Lung (tissue), 11 donors: ENCODE measurements at regions not wholly inside any gene's neighbourhood (a gene's known extent, or its start where the extent isn't known, plus 50 kb on each side); places are given as distances from the start of the nearest gene placed in this dataset.

ENCODE experiments used
- ATAC-seq: fragments of 200-7000 bp; cut with Tn5 transposase; one replicate; pipeline ENCODE4 v1.9.1; 2020; ENCODE audit warnings: moderate number of reproducible peaks; ENCODE audit not compliant: insufficient read depth, low FRiP score
- DNase-seq, 3 donors: peaks; one replicate each; pipeline ENCODE4 v3.0.0-alpha.2; 2013 to 2017
- H3K27ac ChIP-seq, 2 donors: one replicate each; pipeline ENCODE4 v1.5.1; 2013; ENCODE audit warnings: mild to moderate bottlenecking in 2 of 2, moderate library complexity in 2 of 2, control low read depth in 1 of 2, inconsistent platforms in 1 of 2, low read depth in 1 of 2, low read length in 1 of 2
- H3K27me3 ChIP-seq, 3 donors: one replicate each; pipeline ENCODE4 v1.5.1; 2013; ENCODE audit warnings: low read length in 2 of 3; ENCODE audit not compliant: control insufficient read depth in 3 of 3, insufficient read depth in 3 of 3
- H3K36me3 ChIP-seq, 4 donors: one replicate each; pipeline ENCODE4 v1.5.1; 2013; ENCODE audit warnings: low read length in 4 of 4, mild to moderate bottlenecking in 1 of 4, moderate library complexity in 1 of 4; ENCODE audit not compliant: control insufficient read depth in 4 of 4, insufficient read depth in 4 of 4
- H3K4me1 ChIP-seq, 5 donors: one replicate each; pipeline ENCODE4 v1.5.1; 2013; ENCODE audit warnings: low read length in 5 of 5, mild to moderate bottlenecking in 2 of 5, moderate library complexity in 1 of 5; ENCODE audit not compliant: control insufficient read depth in 5 of 5, insufficient read depth in 5 of 5
- H3K4me3 ChIP-seq: one replicate; pipeline ENCODE4 v1.5.1; 2013; ENCODE audit warnings: mild to moderate bottlenecking, control low read depth, moderate library complexity
- H3K9ac ChIP-seq, 2 donors: one replicate each; pipeline ENCODE4 v1.5.1; 2013; ENCODE audit warnings: low read length in 2 of 2, control low read depth in 1 of 2; ENCODE audit not compliant: insufficient read depth in 1 of 2
- H3K9me3 ChIP-seq, 4 donors: one replicate each; pipeline ENCODE4 v1.5.1; 2013; ENCODE audit warnings: low read length in 3 of 4, mild to moderate bottlenecking in 1 of 4, moderate library complexity in 1 of 4; ENCODE audit not compliant: control insufficient read depth in 4 of 4, insufficient read depth in 3 of 4
- WGBS, 2 donors: extraction: QIAGEN DNeasy Blood & Tissue Kit; methylation state at CpG; one replicate each; pipeline ENCODE4 v1.1.7; 2013; 5-methylcytosine and 5-hydroxymethylcytosine counted together
- TF ChIP-seq, protein P1 (sequence below): IDR thresholded peaks from 2 replicates; pipeline ENCODE4 v1.5.1; 2012; ENCODE audit warnings: mild to moderate bottlenecking; ENCODE audit errors: control extremely low read depth, extremely low read depth
- donor health status: control.
- donor health status: control.
- donor health status: Bipolar disorder and iron deficiency.
- donor health status: healthy.
- donor health status: DM: yes; HTN: yes; CAD: no.

DNA sequence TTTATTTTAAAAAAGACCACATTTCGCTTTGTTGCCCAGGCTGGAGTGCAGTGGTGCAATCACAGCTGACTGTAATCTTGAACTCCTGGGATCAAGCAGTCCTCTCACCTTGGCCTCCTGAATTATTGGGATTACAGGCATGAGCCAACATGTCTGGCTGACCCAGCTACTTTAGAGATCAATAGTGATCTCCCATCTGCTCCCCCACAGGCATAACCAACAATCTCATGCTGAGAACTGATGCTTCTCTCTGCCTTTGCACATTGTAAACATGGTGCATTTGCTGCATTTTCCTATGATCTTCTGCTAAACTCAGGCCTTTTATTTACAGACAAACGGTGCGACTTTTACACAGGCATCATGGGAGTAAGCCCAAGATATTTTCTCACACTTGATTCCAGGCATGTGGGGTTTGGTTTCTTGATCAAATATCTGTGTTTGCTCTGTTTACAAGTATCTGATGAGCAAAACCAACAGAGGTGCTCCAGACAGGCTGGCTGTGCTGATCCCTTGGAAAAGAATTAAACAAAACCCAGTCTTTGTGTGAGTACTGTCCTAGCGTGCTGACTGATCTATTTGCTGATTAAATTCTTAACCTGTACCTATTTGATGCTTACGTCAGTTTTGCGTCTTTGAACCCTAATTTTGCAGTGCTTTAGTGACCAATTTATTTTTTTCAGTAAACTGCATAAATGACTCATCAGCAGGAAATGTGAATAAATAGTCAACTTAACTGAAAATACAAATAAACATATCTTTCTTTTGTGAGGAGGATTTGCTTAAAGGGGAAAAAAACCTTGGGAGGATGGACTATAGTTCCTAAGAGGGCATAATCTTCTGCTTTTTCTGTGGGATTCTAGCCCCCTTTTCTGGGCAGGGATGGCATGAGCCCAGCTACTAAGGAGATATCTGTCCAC lies 191.7 kb upstream of the NR3C1 start:
- ATAC-seq (peak; percentile 33), DNase-seq (no peak)
- 75 to 86% methylated on average over 6 of the region's 6 CpGs for WGBS, 2 donors
- Histone ChIP-seq H3K4me1 (peaks cover 0 to 3% (median 0%) of the 10 kb centered on the region in 5 donors), H3K27ac (peak overlapping the region in 1 of 2 donors; percentile 42), H3K27me3 (no peaks in the 10 kb centered on the region), H3K36me3 (no peaks in the 10 kb centered on the region), H3K4me3 (no peak overlapping the region), H3K9ac (no peak overlapping the region), H3K9me3 (no peaks in the 10 kb centered on the region)
- TF ChIP-seq, protein P1, sequence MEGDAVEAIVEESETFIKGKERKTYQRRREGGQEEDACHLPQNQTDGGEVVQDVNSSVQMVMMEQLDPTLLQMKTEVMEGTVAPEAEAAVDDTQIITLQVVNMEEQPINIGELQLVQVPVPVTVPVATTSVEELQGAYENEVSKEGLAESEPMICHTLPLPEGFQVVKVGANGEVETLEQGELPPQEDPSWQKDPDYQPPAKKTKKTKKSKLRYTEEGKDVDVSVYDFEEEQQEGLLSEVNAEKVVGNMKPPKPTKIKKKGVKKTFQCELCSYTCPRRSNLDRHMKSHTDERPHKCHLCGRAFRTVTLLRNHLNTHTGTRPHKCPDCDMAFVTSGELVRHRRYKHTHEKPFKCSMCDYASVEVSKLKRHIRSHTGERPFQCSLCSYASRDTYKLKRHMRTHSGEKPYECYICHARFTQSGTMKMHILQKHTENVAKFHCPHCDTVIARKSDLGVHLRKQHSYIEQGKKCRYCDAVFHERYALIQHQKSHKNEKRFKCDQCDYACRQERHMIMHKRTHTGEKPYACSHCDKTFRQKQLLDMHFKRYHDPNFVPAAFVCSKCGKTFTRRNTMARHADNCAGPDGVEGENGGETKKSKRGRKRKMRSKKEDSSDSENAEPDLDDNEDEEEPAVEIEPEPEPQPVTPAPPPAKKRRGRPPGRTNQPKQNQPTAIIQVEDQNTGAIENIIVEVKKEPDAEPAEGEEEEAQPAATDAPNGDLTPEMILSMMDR, result no peak

DNA sequence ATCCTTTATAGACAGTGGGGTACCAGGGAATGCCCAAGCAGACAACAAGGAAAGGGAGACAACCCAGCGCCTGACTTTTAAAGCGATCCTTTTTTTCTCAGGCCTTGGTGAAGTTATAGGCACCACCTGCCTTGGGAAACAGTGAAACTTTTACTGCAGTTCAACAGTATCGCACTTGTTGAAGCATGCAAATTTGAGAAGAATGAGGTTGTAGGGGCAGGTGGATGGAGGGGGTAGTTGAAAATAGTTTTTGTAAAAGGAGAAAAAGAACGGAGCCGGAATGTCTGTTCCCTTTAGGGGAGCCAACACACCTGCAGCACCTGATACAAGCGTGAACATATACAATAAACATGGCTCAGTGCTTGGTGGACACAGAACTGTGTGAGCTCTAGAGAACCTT lies 190.2 kb upstream of the NR3C1 start:
- no peaks in the 10 kb centered on the region for H3K9me3 ChIP-seq
- no peak overlapping the region for H3K9ac ChIP-seq
- no peaks in the 10 kb centered on the region for H3K36me3 ChIP-seq
- no peak overlapping the region for H3K4me3 ChIP-seq
- TF ChIP-seq, protein P1, result no peak
- DNase-seq, result no peak
- H3K27me3 ChIP-seq, result no peaks in the 10 kb centered on the region
- ATAC-seq, result no peak
- WGBS, 2 donors, result 94 to 97% methylated on average over 6 of the region's 6 CpGs
- no peak overlapping the region for H3K27ac ChIP-seq
- peaks cover 0 to 10% (median 0%) of the 10 kb centered on the region in 5 donors for H3K4me1 ChIP-seq

DNA sequence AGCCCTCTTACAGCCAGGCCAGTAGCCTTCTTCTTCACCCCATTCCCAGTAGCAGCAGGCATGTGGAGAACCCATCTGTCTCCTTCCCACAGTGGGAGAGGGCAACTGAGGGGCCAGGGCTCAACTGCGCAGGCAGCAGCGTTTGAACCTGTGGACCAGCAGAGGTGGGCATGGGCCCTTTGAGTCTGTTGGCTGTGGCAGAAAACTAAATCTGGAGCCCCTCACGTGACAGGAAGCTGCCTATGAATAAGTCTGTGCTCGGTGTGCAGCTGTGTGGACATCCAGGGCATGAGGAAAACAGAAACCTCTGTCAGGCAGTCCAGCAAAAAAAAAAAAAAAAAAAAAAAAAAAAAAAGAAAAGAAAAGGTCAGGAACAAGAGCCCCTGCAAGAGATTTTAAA lies 189.2 kb upstream of the NR3C1 start:
- Histone ChIP-seq H3K4me3 (no peak overlapping the region), H3K27me3 (no peaks in the 10 kb centered on the region), H3K9me3 (no peaks in the 10 kb centered on the region), H3K9ac (no peak overlapping the region), H3K27ac (no peak overlapping the region), H3K4me1 (peaks cover 0 to 10% (median 0%) of the 10 kb centered on the region in 5 donors), H3K36me3 (no peaks in the 10 kb centered on the region)
- TF ChIP-seq, protein P1, result no peak
- DNase-seq (peak in 2 of 3 donors; percentile 26 to 44), ATAC-seq (no peak)
- 48 to 59% methylated on average over 4 of the region's 4 CpGs for WGBS, 2 donors
